H1 (cell line): ENCODE measurements at regions not wholly inside any gene's neighbourhood (a gene's known extent, or its start where the extent isn't known, plus 50 kb on each side); places are given as distances from the start of the nearest gene placed in this dataset.

Experiments
- CTCF ChIA-PET: fragments of 300-600 bp; sonication (Branson Sonifier 250); formaldehyde crosslinking; loops from one replicate; lab custom pipeline; 2021; ENCODE audit not compliant: partially characterized antibody; lab: Charles Lee
- POLR2A ChIA-PET: fragments of 300-600 bp; sonication (Branson Sonifier 250); formaldehyde crosslinking; loops from one replicate; lab custom pipeline; 2021; ENCODE audit warnings: inconsistent platforms; ENCODE audit not compliant: partially characterized antibody; lab: Charles Lee
- DNase-seq, 2 experiments: peaks; one replicate each; pipeline versions ENCODE4 v3.0.0 to v3.0.0-alpha.2; 2010 to 2022; ENCODE audit warnings: low spot score in 2 of 2, low read depth in 1 of 2, mixed read lengths in 1 of 2
- FAIRE-seq: peaks from 2 replicates; lab custom pipeline; 2011; peaks lifted over from hg19 to GRCh38; lab: Jason Lieb, UNC
- H2AFZ ChIP-seq: 2 replicates; pipeline ENCODE4 v1.8.1; 2012; ENCODE audit warnings: low read length, inconsistent platforms
- H2AK5ac ChIP-seq: 2 replicates; pipeline ENCODE4 v1.6.1; 2013; ENCODE audit warnings: low read depth, low read length
- H2BK120ac ChIP-seq: replicated peaks from 2 replicates; pipeline ENCODE3; 2013; ENCODE audit warnings: low read depth, low read length, inconsistent platforms
- H2BK12ac ChIP-seq: 2 replicates; pipeline ENCODE4 v1.6.1; 2013; ENCODE audit warnings: low read depth, low read length
- H2BK15ac ChIP-seq: 2 replicates; pipeline ENCODE4 v1.6.1; 2013; ENCODE audit warnings: low read length
- H2BK20ac ChIP-seq: 2 replicates; pipeline ENCODE4 v1.6.1; 2013; ENCODE audit warnings: low read length
- H2BK5ac ChIP-seq: 2 replicates; pipeline ENCODE4 v1.6.1; 2013; ENCODE audit warnings: low read depth, low read length
- H3K14ac ChIP-seq: 2 replicates; pipeline ENCODE4 v1.6.1; 2013; ENCODE audit warnings: inconsistent platforms; ENCODE audit not compliant: insufficient read length
- H3K18ac ChIP-seq: 2 replicates; pipeline ENCODE4 v1.6.1; 2013; ENCODE audit warnings: low read length; ENCODE audit errors: extremely low read depth
- H3K23ac ChIP-seq: 2 replicates; pipeline ENCODE4 v1.6.1; 2013; ENCODE audit warnings: inconsistent platforms; ENCODE audit not compliant: insufficient read length
- H3K23me2 ChIP-seq: 2 replicates; pipeline ENCODE4 v1.6.1; 2013; ENCODE audit warnings: low read depth, low read length
- H3K27ac ChIP-seq: 2 replicates; pipeline ENCODE4 v1.6.1; 2011; ENCODE audit warnings: low read depth, low read length, inconsistent platforms
- H3K27me3 ChIP-seq, 4 experiments: replicated peaks in 1 of 4; 1 replicate in 1 of 4; 2 replicates in 3 of 4; pipeline versions ENCODE4 v1.6.1 to v1.8.1; 2011 to 2013; ENCODE audit warnings: low read length in 3 of 4, mild to moderate bottlenecking in 3 of 4, inconsistent platforms in 2 of 4, mixed read lengths in 2 of 4, moderate library complexity in 1 of 4; ENCODE audit not compliant: control insufficient read depth in 3 of 4, insufficient read depth in 3 of 4; ENCODE audit errors: extremely low read depth in 1 of 4
- H3K36me3 ChIP-seq, 4 experiments: 2 replicates each; pipeline versions ENCODE4 v1.6.1 to v1.8.1; 2011 to 2013; ENCODE audit warnings: mild to moderate bottlenecking in 4 of 4, low read length in 3 of 4, moderate library complexity in 2 of 4, control low read depth in 1 of 4, inconsistent platforms in 1 of 4; ENCODE audit not compliant: insufficient read depth in 4 of 4, control insufficient read depth in 2 of 4
- H3K4ac ChIP-seq: replicated peaks from 2 replicates; pipeline ENCODE3; 2013; ENCODE audit warnings: low read length, low read depth, mixed read lengths, inconsistent platforms; ENCODE audit not compliant: insufficient read length
- H3K4me1 ChIP-seq, 4 experiments: replicated peaks in 1 of 4; 1 replicate in 1 of 4; 2 replicates in 3 of 4; pipeline versions ENCODE4 v1.6.1 to v1.8.1; 2011 to 2013; ENCODE audit warnings: low read length in 3 of 4, inconsistent platforms in 2 of 4, mixed read lengths in 1 of 4; ENCODE audit not compliant: insufficient read depth in 4 of 4, control insufficient read depth in 3 of 4
- H3K4me2 ChIP-seq, 2 experiments: 2 replicates each; pipeline versions ENCODE4 v1.6.1 to v1.8.1; 2011 to 2013; ENCODE audit warnings: low read depth in 2 of 2, low read length in 2 of 2, control low read depth in 1 of 2, inconsistent platforms in 1 of 2, mild to moderate bottlenecking in 1 of 2; ENCODE audit not compliant: insufficient read depth in 1 of 2
- H3K4me3 ChIP-seq, 4 experiments: fragments of 200-600, 300-600 bp in 1 of 4; sonication (generic), shearing (Covaris generic), sonication (Bioruptor Twin) in 1 of 4; 2 replicates each; pipeline versions ENCODE4 v1.5.1 to v1.8.1; 2011 to 2016; ENCODE audit warnings: low read length in 4 of 4, low read depth in 3 of 4, control low read depth in 2 of 4, inconsistent platforms in 2 of 4, mild to moderate bottlenecking in 2 of 4, mixed read lengths in 1 of 4, moderate library complexity in 1 of 4; ENCODE audit not compliant: insufficient read depth in 2 of 4; ENCODE audit errors: extremely low read depth in 1 of 4
- H3K56ac ChIP-seq: replicated peaks from 2 replicates; pipeline ENCODE3; 2013; ENCODE audit warnings: low read depth, mild to moderate bottlenecking, mixed read lengths, low read length, inconsistent platforms; ENCODE audit not compliant: insufficient read length
- H3K79me1 ChIP-seq: 2 replicates; pipeline ENCODE4 v1.6.1; 2013; ENCODE audit warnings: low read depth, low read length, control low read depth
- H3K79me2 ChIP-seq, 2 experiments: 2 replicates each; pipeline versions ENCODE4 v1.6.1 to v1.8.1; 2012 to 2013; ENCODE audit warnings: low read length in 2 of 2, mild to moderate bottlenecking in 2 of 2, inconsistent platforms in 1 of 2; ENCODE audit not compliant: insufficient read depth in 2 of 2, control insufficient read depth in 1 of 2
- H3K9ac ChIP-seq, 4 experiments: replicated peaks in 1 of 4; 1 replicate in 1 of 4; 2 replicates in 3 of 4; pipeline versions ENCODE4 v1.6.1 to v1.8.1; 2011 to 2013; ENCODE audit warnings: low read depth in 3 of 4, low read length in 3 of 4, control low read depth in 2 of 4, mild to moderate bottlenecking in 2 of 4, moderate library complexity in 2 of 4, inconsistent platforms in 1 of 4; ENCODE audit errors: extremely low read depth in 1 of 4
- H3K9me3 ChIP-seq, 2 experiments: 2 replicates each; pipeline versions ENCODE4 v1.6.1 to v1.8.1; 2012 to 2013; ENCODE audit warnings: mild to moderate bottlenecking in 2 of 2, moderate library complexity in 2 of 2, control low read depth in 1 of 2, inconsistent platforms in 1 of 2, low read depth in 1 of 2, low read length in 1 of 2, mixed read lengths in 1 of 2; ENCODE audit not compliant: insufficient read depth in 2 of 2
- H4K20me1 ChIP-seq, 2 experiments: replicated peaks in 1 of 2; 2 replicates each; pipeline versions ENCODE3 to v1.8.1; 2011 to 2013; ENCODE audit warnings: inconsistent platforms in 2 of 2, low read length in 2 of 2, mild to moderate bottlenecking in 1 of 2; ENCODE audit not compliant: insufficient read depth in 2 of 2, control insufficient read depth in 1 of 2
- H4K5ac ChIP-seq: 2 replicates; pipeline ENCODE4 v1.6.1; 2013; ENCODE audit warnings: low read length, low read depth, mixed read lengths, inconsistent platforms; ENCODE audit not compliant: insufficient read length
- H4K8ac ChIP-seq: 2 replicates; pipeline ENCODE4 v1.8.0; 2013; ENCODE audit warnings: mild to moderate bottlenecking, moderate library complexity, low read length, inconsistent platforms; ENCODE audit not compliant: insufficient read depth; ENCODE audit errors: extremely low read depth
- H4K91ac ChIP-seq: replicated peaks from 2 replicates; pipeline ENCODE3; 2013; ENCODE audit warnings: low read length, mixed read lengths, inconsistent platforms; ENCODE audit not compliant: insufficient read length
- BACH1 ChIP-seq: IDR thresholded peaks from 2 replicates; pipeline ENCODE4 v1.6.1; 2012; ENCODE audit warnings: low read length, improper control_type of control experiment
- BCL11A ChIP-seq, 2 experiments: IDR thresholded peaks; one replicate each; pipeline ENCODE4 v1.6.1; 2011; ENCODE audit warnings: low read depth in 2 of 2, low read length in 2 of 2, mild to moderate bottlenecking in 2 of 2
- CTBP2 ChIP-seq: IDR thresholded peaks from 2 replicates; pipeline ENCODE4 v1.7.0; 2011; ENCODE audit warnings: borderline replicate concordance, mild to moderate bottlenecking, moderate library complexity, mixed read lengths, low read length; ENCODE audit not compliant: insufficient read depth, insufficient read length
- FOSL1 ChIP-seq: IDR thresholded peaks from 2 replicates; pipeline ENCODE4 v1.6.1; 2011; ENCODE audit warnings: mild to moderate bottlenecking, low read depth, low read length, moderate library complexity; ENCODE audit not compliant: insufficient read depth
- WGBS, 2 experiments: shearing (Covaris generic) in 1 of 2; methylation state at CpG; one replicate each; pipeline versions ENCODE4 v1.1.6 to v1.1.7; 2013 to 2015; ENCODE audit warnings: low lambda C conversion rate in 2 of 2, mixed read lengths in 2 of 2, inconsistent platforms in 1 of 2, low coverage in 1 of 2, missing lambda C conversion rate in 1 of 2; ENCODE audit not compliant: insufficient replicate concordance in 2 of 2, insufficient coverage in 1 of 2, insufficient read length in 1 of 2; ENCODE audit errors: extremely low coverage in 1 of 2, missing lambda C conversion rate in 1 of 2; 5-methylcytosine and 5-hydroxymethylcytosine counted together

GRCh38 chr16:86956437-86956836, 360.8 kb downstream of the C16orf95 start:
- no peak overlapping the region for H3K27ac ChIP-seq
- WGBS, 2 experiments, result 86% methylated on average over 15 of the region's 15 CpGs; no CpG with 5 or more reads in 1 of the 2 experiments
- DNase-seq (no peak), FAIRE-seq (no peak)
- no peaks in the 10 kb centered on the region for H3K79me1 ChIP-seq
- H3K27me3 ChIP-seq, result no peaks in the 10 kb centered on the region; a peak in 1 of 7 replicates
- H3K4me3 ChIP-seq, result no peak overlapping the region
- no peak for TF ChIP-seq BCL11A (IDR thresholded peaks at IDR 0.05; ENCODE audit: low read depth in 2 of 2, low read length in 2 of 2)
- no peak for TF ChIP-seq CTBP2
- no peak for TF ChIP-seq FOSL1
- TF ChIP-seq BACH1, result no peak
- no peak overlapping the region for H2BK15ac ChIP-seq
- no peaks in the 10 kb centered on the region for H3K36me3 ChIP-seq
- no peak overlapping the region for H3K9ac ChIP-seq
- H3K56ac ChIP-seq, result no peak overlapping the region
- H3K14ac ChIP-seq, result no peak overlapping the region
- H2BK12ac ChIP-seq, result no peak overlapping the region
- H4K5ac ChIP-seq, result no peak overlapping the region
- peaks cover 0 to 8% (median 1%) of the 10 kb centered on the region in 4 experiments; a peak in 2 of 7 replicates for H3K4me1 ChIP-seq
- no peak overlapping the region for H3K18ac ChIP-seq
- H3K23me2 ChIP-seq, result peaks cover 2% of the 10 kb centered on the region; the same call in 1 of the 2 replicates
- H4K91ac ChIP-seq, result no peak overlapping the region
- no peak overlapping the region for H2AFZ ChIP-seq
- no peak overlapping the region for H2BK20ac ChIP-seq
- peaks cover 0 to 6% of the 10 kb centered on the region in 2 experiments; a peak in 1 of 4 replicates for H3K9me3 ChIP-seq
- no peak overlapping the region for H2BK120ac ChIP-seq
- no peak overlapping the region for H4K8ac ChIP-seq
- H3K23ac ChIP-seq, result no peak overlapping the region
- no peak overlapping the region for H3K4ac ChIP-seq
- H2AK5ac ChIP-seq, result no peak overlapping the region
- H4K20me1 ChIP-seq, result no peaks in the 10 kb centered on the region
- CTCF ChIA-PET, result interaction anchor here (0.6 to 2.1 kb wide), 4 partner anchors 12 to 1856 kb away, joined by 3 to 6 read pairs (median 3); no protein-coding TSS in a partner anchor
- POLR2A ChIA-PET, result interaction anchor here (0.7 kb wide), 1 partner anchor 205 kb away, joined by 3 read pairs; no protein-coding TSS in a partner anchor
- no peak overlapping the region for H2BK5ac ChIP-seq
- no peak overlapping the region for H3K4me2 ChIP-seq
- no peaks in the 10 kb centered on the region for H3K79me2 ChIP-seq
